ENCODE measurements at regions not wholly inside any gene's neighbourhood (a gene's known extent, or its start where the extent isn't known, plus 50 kb on each side); places are given as distances from the start of the nearest gene placed in this dataset.

- TF ChIP-seq, protein P1, sequence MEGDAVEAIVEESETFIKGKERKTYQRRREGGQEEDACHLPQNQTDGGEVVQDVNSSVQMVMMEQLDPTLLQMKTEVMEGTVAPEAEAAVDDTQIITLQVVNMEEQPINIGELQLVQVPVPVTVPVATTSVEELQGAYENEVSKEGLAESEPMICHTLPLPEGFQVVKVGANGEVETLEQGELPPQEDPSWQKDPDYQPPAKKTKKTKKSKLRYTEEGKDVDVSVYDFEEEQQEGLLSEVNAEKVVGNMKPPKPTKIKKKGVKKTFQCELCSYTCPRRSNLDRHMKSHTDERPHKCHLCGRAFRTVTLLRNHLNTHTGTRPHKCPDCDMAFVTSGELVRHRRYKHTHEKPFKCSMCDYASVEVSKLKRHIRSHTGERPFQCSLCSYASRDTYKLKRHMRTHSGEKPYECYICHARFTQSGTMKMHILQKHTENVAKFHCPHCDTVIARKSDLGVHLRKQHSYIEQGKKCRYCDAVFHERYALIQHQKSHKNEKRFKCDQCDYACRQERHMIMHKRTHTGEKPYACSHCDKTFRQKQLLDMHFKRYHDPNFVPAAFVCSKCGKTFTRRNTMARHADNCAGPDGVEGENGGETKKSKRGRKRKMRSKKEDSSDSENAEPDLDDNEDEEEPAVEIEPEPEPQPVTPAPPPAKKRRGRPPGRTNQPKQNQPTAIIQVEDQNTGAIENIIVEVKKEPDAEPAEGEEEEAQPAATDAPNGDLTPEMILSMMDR (IDR thresholded peaks at IDR 0.05), result no peak
- TF ChIP-seq POLR2A (IDR thresholded peaks at IDR 0.05), result no peak
Observed at GRCh38 chr11:70872299-70872698, 380.1 kb downstream of the SHANK2 start.

All from thyroid gland (tissue), 4 donors.